H9 (cell line): ENCODE measurements at regions not wholly inside any gene's neighbourhood (a gene's known extent, or its start where the extent isn't known, plus 50 kb on each side); places are given as distances from the start of the nearest gene placed in this dataset.

ENCODE experiments used
- DNase-seq: peaks from one replicate; pipeline ENCODE4 v3.0.0-alpha.2; 2017
- H2AFZ ChIP-seq: one replicate; pipeline ENCODE4 v1.6.1; 2013; ENCODE audit warnings: mild to moderate bottlenecking, low read length, control low read depth, moderate library complexity
- H2AK5ac ChIP-seq: 2 replicates; pipeline ENCODE4 v1.6.1; 2013; ENCODE audit warnings: low read length, control low read depth, mixed read lengths; ENCODE audit not compliant: insufficient read length
- H2BK120ac ChIP-seq: one replicate; pipeline ENCODE4 v1.6.1; 2013; ENCODE audit warnings: low read depth, mild to moderate bottlenecking, low read length, control low read depth, inconsistent platforms; ENCODE audit not compliant: poor library complexity, severe bottlenecking
- H2BK12ac ChIP-seq: 2 replicates; pipeline ENCODE4 v1.6.1; 2013; ENCODE audit warnings: low read length, control low read depth, mixed read lengths, low read depth; ENCODE audit not compliant: insufficient read length
- H2BK15ac ChIP-seq: 2 replicates; pipeline ENCODE4 v1.6.1; 2013; ENCODE audit warnings: low read depth, low read length, control low read depth
- H2BK20ac ChIP-seq: one replicate; pipeline ENCODE4 v1.6.1; 2013; ENCODE audit warnings: low read depth, mild to moderate bottlenecking, low read length, control low read depth, inconsistent platforms; ENCODE audit not compliant: poor library complexity, severe bottlenecking
- H2BK5ac ChIP-seq: 2 replicates; pipeline ENCODE4 v1.6.1; 2013; ENCODE audit warnings: low read length, control low read depth, mixed read lengths; ENCODE audit not compliant: insufficient read length
- H3K14ac ChIP-seq: 2 replicates; pipeline ENCODE4 v1.6.1; 2013; ENCODE audit warnings: low read length, control low read depth; ENCODE audit not compliant: insufficient read depth
- H3K18ac ChIP-seq: 2 replicates; pipeline ENCODE4 v1.6.1; 2013; ENCODE audit warnings: low read depth, mild to moderate bottlenecking, mixed read lengths, low read length, control low read depth; ENCODE audit not compliant: insufficient read length
- H3K23ac ChIP-seq: 2 replicates; pipeline ENCODE4 v1.6.1; 2013; ENCODE audit warnings: low read length, control low read depth, mixed read lengths, low read depth; ENCODE audit not compliant: insufficient read length
- H3K23me2 ChIP-seq: 2 replicates; pipeline ENCODE4 v1.6.1; 2013; ENCODE audit warnings: low read depth, mild to moderate bottlenecking, mixed read lengths, low read length, control low read depth; ENCODE audit not compliant: insufficient read length, poor library complexity, severe bottlenecking
- H3K27ac ChIP-seq: 2 replicates; pipeline ENCODE4 v1.5.1; 2013; ENCODE audit warnings: low read length, control low read depth, mixed read lengths, low read depth; ENCODE audit not compliant: insufficient read length
- H3K27me3 ChIP-seq: 2 replicates; pipeline ENCODE4 v1.6.1; 2013; ENCODE audit warnings: low read length, control low read depth, inconsistent platforms; ENCODE audit not compliant: insufficient read depth
- H3K4ac ChIP-seq: 2 replicates; pipeline ENCODE4 v1.6.1; 2013; ENCODE audit warnings: low read depth, mild to moderate bottlenecking, control low read depth, inconsistent platforms, low read length, moderate library complexity
- H3K4me1 ChIP-seq: 2 replicates; pipeline ENCODE4 v1.6.1; 2013; ENCODE audit warnings: low read length, control low read depth, inconsistent platforms; ENCODE audit not compliant: insufficient read depth
- H3K4me2 ChIP-seq: 2 replicates; pipeline ENCODE4 v1.6.1; 2013; ENCODE audit warnings: low read length, control low read depth, mixed read lengths; ENCODE audit not compliant: insufficient read length, insufficient read depth
- H3K56ac ChIP-seq: 2 replicates; pipeline ENCODE4 v1.6.1; 2013; ENCODE audit warnings: low read depth, mild to moderate bottlenecking, mixed read lengths, low read length, control low read depth; ENCODE audit not compliant: insufficient read length
- H3K79me1 ChIP-seq: 2 replicates; pipeline ENCODE4 v1.6.1; 2013; ENCODE audit warnings: low read depth, mild to moderate bottlenecking, moderate library complexity, low read length, control low read depth, inconsistent platforms; ENCODE audit not compliant: insufficient read depth, poor library complexity, severe bottlenecking
- H3K79me2 ChIP-seq: 2 replicates; pipeline ENCODE4 v1.6.1; 2013; ENCODE audit warnings: low read length, control low read depth, inconsistent platforms; ENCODE audit not compliant: insufficient read depth
- H3K9ac ChIP-seq: 2 replicates; pipeline ENCODE4 v1.6.1; 2013; ENCODE audit warnings: low read length, control low read depth, mixed read lengths; ENCODE audit not compliant: insufficient read length; ENCODE audit errors: extremely low read depth
- H3K9me3 ChIP-seq: one replicate; pipeline ENCODE4 v1.6.1; 2013; ENCODE audit warnings: low read depth, low read length, inconsistent platforms; ENCODE audit not compliant: control insufficient read depth
- H3T11ph ChIP-seq: one replicate; pipeline ENCODE4 v1.6.1; 2013; ENCODE audit warnings: mild to moderate bottlenecking, low read length, control low read depth, inconsistent platforms
- H4K20me1 ChIP-seq: one replicate; pipeline ENCODE4 v1.6.1; 2013; ENCODE audit not compliant: control insufficient read depth, insufficient read length, insufficient read depth
- H4K5ac ChIP-seq: 2 replicates; pipeline ENCODE4 v1.6.1; 2013; ENCODE audit warnings: low read depth, mild to moderate bottlenecking, mixed read lengths, low read length, control low read depth; ENCODE audit not compliant: insufficient read length
- H4K8ac ChIP-seq: replicated peaks from 2 replicates; pipeline ENCODE4 v1.6.1; 2013; ENCODE audit warnings: low read length, control low read depth, mixed read lengths, low read depth; ENCODE audit not compliant: insufficient read length
- H4K91ac ChIP-seq: 2 replicates; pipeline ENCODE4 v1.6.1; 2013; ENCODE audit warnings: low read depth, mild to moderate bottlenecking, moderate library complexity, mixed read lengths, low read length, control low read depth; ENCODE audit not compliant: insufficient read length
- H3K27ac Mint-ChIP-seq, 3 experiments: 2 replicates in 2 of 3; 3 replicates in 1 of 3; pipeline ENCODE4 v1.8.0; 2020 to 2021; ENCODE audit warnings: mixed read lengths in 3 of 3, mild to moderate bottlenecking in 1 of 3, moderate library complexity in 1 of 3
- H3K27me3 Mint-ChIP-seq: 2 replicates; pipeline ENCODE4 v1.8.0; 2021; ENCODE audit warnings: low read depth, mild to moderate bottlenecking, moderate library complexity, mixed read lengths
- H3K36me3 Mint-ChIP-seq, 3 experiments: 2 replicates in 2 of 3; 3 replicates in 1 of 3; pipeline ENCODE4 v1.8.0; 2020 to 2021; ENCODE audit warnings: low read depth in 3 of 3, mixed read lengths in 3 of 3; ENCODE audit not compliant: insufficient read depth in 1 of 3
- H3K4me1 Mint-ChIP-seq, 2 experiments: 2 replicates each; pipeline ENCODE4 v1.8.0; 2020; ENCODE audit warnings: mixed read lengths in 2 of 2
- H3K4me3 Mint-ChIP-seq, 2 experiments: 2 replicates in 1 of 2; 3 replicates in 1 of 2; pipeline ENCODE4 v1.8.0; 2020 to 2021; ENCODE audit warnings: mild to moderate bottlenecking in 2 of 2, mixed read lengths in 2 of 2, moderate library complexity in 1 of 2
- H3K9me3 Mint-ChIP-seq, 2 experiments: 2 replicates in 1 of 2; 3 replicates in 1 of 2; pipeline ENCODE4 v1.8.0; 2020; ENCODE audit warnings: mild to moderate bottlenecking in 2 of 2, mixed read lengths in 2 of 2, moderate library complexity in 1 of 2
- CTCF ChIP-seq: fragments of 200-600 bp; sonication (generic); conservative IDR thresholded peaks from 3 replicates; pipeline ENCODE4 v1.8.0; 2021; ENCODE audit warnings: antibody characterized with exemption, mild to moderate bottlenecking
- WGBS: extraction: QIAGEN DNeasy Blood & Tissue Kit; methylation state at CpG from one replicate; pipeline ENCODE4 v1.1.7; 2013; ENCODE audit warnings: missing lambda C conversion rate, low lambda C conversion rate, mixed read lengths; ENCODE audit not compliant: insufficient read length; ENCODE audit errors: extremely low coverage; 5-methylcytosine and 5-hydroxymethylcytosine counted together

- H3K4me2 ChIP-seq = no peak overlapping the region
- no peaks in the 10 kb centered on the region for H4K20me1 ChIP-seq
- no peak overlapping the region for H3K18ac ChIP-seq
- H3K79me2 ChIP-seq = no peaks in the 10 kb centered on the region
- H3K4ac ChIP-seq = no peak overlapping the region
- no peaks in the 10 kb centered on the region for H3K27me3 ChIP-seq
- Mint-ChIP-seq H3K36me3 (peaks cover 5 to 25% (median 21%) of the 10 kb centered on the region in 3 experiments; a peak in 6 of 7 replicates), H3K27me3 (peaks cover 2% of the 10 kb centered on the region), H3K27ac (no peak overlapping the region), H3K4me3 (no peak overlapping the region), H3K4me1 (peaks cover 7 to 8% of the 10 kb centered on the region in 2 experiments; a peak in 3 of 4 replicates), H3K9me3 (peaks cover 27 to 29% of the 10 kb centered on the region in 2 experiments)
- H2BK120ac ChIP-seq = no peak overlapping the region
- no peak overlapping the region for H2BK5ac ChIP-seq
- no peak overlapping the region for H3K27ac ChIP-seq
- H2BK15ac ChIP-seq = no peak overlapping the region
- no peak overlapping the region for H3K23ac ChIP-seq
- H2AFZ ChIP-seq = no peak overlapping the region
- no peak overlapping the region for H2BK12ac ChIP-seq
- no peak overlapping the region for H4K8ac ChIP-seq
- no peak overlapping the region for H4K5ac ChIP-seq
- H3K14ac ChIP-seq = no peak overlapping the region
- peaks cover 7% of the 10 kb centered on the region for H3K9me3 ChIP-seq
- H3T11ph ChIP-seq = no peak overlapping the region
- H3K23me2 ChIP-seq = no peaks in the 10 kb centered on the region
- no peak overlapping the region for H3K56ac ChIP-seq
- no peak overlapping the region for H2AK5ac ChIP-seq
- H4K91ac ChIP-seq = no peak overlapping the region
- WGBS = no CpG with 5 or more reads among the region's 13 CpGs
- no peaks in the 10 kb centered on the region for H3K79me1 ChIP-seq
- DNase-seq = peak; percentile 86
- H3K4me1 ChIP-seq = no peaks in the 10 kb centered on the region
- no peak overlapping the region for H3K9ac ChIP-seq
- TF ChIP-seq CTCF = peak; percentile 90
- no peak overlapping the region for H2BK20ac ChIP-seq
Measured at GRCh38 chr16:87076950-87077749, 240.0 kb downstream of the C16orf95 start.
